Gastroesophageal sphincter (tissue), 3 donors: ENCODE measurements at regions not wholly inside any gene's neighbourhood (a gene's known extent, or its start where the extent isn't known, plus 50 kb on each side); places are given as distances from the start of the nearest gene placed in this dataset.

ENCODE experiments used
- POLR2A ChIP-seq, 2 donors: fragments of 450-650 bp; IDR thresholded peaks; one replicate each; pipeline ENCODE4 v1.6.1; 2017; ENCODE audit warnings: antibody characterized with exemption in 2 of 2, mild to moderate bottlenecking in 2 of 2, moderate library complexity in 1 of 2
- POLR2AphosphoS5 ChIP-seq: sonication (generic); formaldehyde crosslinking; IDR thresholded peaks from one replicate; pipeline ENCODE4 v1.6.1; 2017; ENCODE audit warnings: antibody characterized with exemption
- TF ChIP-seq, protein P1 (sequence below), 4 experiments: fragments of 200-600 bp in 2 of 4; fragments of 450-650 bp in 2 of 4; sonication (generic) in 1 of 4; IDR thresholded peaks; one replicate each; pipeline ENCODE4 v1.5.1; 2017 to 2019; ENCODE audit warnings: antibody characterized with exemption in 4 of 4, mild to moderate bottlenecking in 2 of 4, moderate library complexity in 2 of 4

- TF ChIP-seq, protein P1, sequence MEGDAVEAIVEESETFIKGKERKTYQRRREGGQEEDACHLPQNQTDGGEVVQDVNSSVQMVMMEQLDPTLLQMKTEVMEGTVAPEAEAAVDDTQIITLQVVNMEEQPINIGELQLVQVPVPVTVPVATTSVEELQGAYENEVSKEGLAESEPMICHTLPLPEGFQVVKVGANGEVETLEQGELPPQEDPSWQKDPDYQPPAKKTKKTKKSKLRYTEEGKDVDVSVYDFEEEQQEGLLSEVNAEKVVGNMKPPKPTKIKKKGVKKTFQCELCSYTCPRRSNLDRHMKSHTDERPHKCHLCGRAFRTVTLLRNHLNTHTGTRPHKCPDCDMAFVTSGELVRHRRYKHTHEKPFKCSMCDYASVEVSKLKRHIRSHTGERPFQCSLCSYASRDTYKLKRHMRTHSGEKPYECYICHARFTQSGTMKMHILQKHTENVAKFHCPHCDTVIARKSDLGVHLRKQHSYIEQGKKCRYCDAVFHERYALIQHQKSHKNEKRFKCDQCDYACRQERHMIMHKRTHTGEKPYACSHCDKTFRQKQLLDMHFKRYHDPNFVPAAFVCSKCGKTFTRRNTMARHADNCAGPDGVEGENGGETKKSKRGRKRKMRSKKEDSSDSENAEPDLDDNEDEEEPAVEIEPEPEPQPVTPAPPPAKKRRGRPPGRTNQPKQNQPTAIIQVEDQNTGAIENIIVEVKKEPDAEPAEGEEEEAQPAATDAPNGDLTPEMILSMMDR (IDR thresholded peaks at IDR 0.05) = no peak
- TF ChIP-seq POLR2AphosphoS5 = no peak
- no peak for TF ChIP-seq POLR2A (IDR thresholded peaks at IDR 0.05)
These were observed 82.5 kb upstream of the EPB41L3 start for GRCh38 chr18:5626130-5626880.
